GM19455 (cell line): ENCODE measurements at regions not wholly inside any gene's neighbourhood (a gene's known extent, or its start where the extent isn't known, plus 50 kb on each side); places are given as distances from the start of the nearest gene placed in this dataset.
"Not testable (repeated sequence)": the region's sequence is repeated elsewhere in the genome, so short reads cannot be mapped to it uniquely, and the experiment has no call there.

ENCODE experiments used
- ATAC-seq: cut with Tn5 transposase; IDR thresholded peaks from one replicate; pipeline ENCODE4 v1.9.1; 2021; ENCODE audit not compliant: unreplicated experiment

DNA sequence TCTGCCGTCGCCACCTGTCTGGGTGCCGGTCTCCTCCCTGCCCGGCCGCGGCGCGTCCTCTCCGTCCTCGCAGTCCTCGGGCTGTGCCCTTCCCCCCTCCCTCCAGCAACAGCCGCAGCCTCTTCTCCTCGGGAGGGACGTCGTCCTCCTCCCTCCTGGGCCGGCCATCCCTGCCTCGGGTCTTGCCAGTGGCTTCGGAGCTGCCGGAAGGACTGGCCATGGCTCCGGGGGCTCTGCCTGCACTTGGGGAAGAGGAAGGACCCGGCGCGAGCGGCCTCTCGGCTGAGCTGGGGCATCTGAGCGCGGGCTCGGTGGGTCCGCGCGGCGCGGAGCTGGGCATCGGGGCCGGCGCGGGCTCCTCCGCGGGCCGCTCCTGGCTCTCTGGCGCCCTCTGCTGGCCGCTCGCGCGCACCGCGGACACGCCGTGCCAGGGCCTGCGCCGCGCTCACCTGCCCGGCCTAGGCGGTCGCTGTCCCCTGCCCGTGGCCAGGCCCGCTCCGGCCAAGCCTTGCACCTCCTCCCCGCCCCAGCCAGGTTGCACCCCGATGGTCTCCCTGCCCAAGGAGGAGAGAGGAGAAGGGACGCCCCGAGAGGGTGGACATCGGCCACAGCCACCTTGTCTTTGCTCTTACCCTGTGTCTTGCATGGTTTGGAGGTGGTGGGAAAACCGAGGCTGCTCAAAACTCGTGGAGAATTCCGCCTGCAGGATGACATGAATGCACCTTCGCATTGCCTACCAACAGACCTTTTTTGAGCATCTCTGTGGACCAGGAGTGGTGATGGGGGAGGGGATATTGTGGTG lies 83.9 kb upstream of the FRG2C start:
- ATAC-seq, result not testable (repeated sequence)

- ATAC-seq, result not testable (repeated sequence)
Observed at GRCh38 chr3:75582536-75582935, 81.6 kb upstream of the FRG2C start.

DNA sequence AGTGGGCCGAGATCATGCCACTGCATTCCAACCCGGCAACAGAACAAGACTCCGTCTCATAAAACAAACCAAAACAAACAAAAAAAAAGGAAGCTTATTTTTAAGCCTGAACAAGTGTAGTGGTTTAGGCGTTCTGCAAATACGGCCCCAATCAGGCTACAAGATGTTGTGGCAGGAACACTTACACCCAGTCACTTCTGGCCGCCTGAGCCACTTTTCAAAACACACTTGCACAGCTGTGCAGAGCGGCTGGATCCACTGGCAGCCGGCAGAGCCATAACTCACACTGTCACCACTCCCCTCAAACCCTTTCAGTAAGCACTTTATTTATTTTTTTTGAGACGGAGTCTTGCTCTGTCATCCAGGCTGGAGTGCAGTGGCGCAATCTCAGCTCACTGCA lies 81.0 kb upstream of the FRG2C start:
- not testable (repeated sequence) for ATAC-seq

DNA sequence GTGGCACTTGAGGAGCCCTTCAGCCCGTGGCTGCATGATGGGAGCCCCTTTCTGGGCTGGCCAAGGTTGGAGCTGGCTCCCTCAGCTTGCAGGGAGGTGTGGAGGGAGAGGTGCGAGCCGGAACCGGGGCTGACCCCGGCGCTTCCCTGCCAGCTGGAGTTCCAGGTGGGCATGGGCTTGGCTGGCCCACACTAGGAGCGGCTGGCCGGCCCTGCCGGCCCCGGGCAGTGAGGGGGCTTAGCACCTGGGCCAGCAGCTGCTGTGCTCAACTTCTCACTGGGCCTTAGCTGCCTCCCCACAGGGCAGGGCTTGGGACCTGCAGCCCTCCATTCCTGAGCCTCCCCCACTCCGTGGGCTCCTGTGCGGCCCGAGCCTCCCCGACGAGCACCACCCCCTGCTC lies 76.4 kb upstream of the FRG2C start:
- ATAC-seq, result not testable (repeated sequence)

DNA sequence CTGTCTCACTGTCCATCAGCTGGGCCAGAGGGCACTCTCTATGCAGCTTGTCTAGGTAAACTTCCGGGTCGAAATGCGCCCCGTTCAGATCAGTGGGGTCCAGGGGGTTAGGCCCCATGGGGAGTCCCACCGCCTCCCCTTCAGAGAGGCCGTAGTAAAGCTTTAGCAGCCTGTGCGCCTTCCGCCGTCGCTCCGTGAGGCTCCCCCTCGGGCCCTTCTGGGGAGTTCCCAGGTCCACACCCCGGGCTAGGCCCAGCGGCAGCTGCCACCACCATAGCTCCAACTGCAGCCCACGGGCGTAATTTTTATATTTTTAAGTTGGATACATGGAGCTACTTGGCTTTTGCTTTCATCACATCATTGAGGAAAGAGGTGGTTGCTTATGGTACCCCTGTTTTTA lies 73.7 kb upstream of the FRG2C start:
- ATAC-seq, result not testable (repeated sequence)

- ATAC-seq, result not testable (repeated sequence)
Observed at GRCh38 chr3:75604286-75604934, 59.7 kb upstream of the FRG2C start.

- ATAC-seq, result not testable (repeated sequence)
Observed at GRCh38 chr3:75607996-75608395, 56.1 kb upstream of the FRG2C start.

DNA sequence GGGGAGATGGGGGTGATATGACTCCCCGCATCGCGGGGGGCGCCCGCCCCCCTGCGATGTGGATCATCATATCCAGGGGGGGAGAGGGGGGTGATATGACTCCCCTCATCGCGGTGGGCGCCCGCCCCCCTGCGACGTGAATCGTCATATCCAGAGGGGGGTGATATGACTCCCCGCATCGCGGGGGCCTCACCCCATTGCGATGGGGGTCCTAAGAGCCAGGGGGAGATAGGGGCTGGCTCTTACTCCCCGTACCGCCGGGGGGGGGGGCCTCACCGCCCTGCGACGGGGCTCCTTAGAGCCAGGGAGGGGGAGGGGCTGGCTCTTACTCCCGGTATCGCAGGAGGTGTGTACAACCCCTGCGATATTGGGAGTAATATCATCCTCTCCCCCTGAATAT lies 54.5 kb upstream of the FRG2C start:
- ATAC-seq, result not testable (repeated sequence)

DNA sequence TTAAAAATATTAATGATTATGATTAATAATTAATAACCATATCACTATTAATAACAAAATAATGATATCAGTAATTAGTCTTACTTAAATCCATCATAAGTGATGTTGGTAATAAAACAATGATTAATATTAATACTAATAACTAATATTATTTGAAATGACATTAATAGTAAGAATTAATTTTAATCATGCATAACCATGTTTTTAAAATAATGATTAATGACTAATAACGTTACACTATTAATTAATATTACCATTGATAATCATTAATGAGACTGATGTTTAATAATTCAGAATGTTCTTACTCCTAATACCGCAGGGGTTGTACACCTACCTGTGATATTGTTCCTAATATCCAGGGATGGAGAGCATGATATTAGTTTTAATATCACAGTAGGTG lies 53.4 kb upstream of the FRG2C start:
- ATAC-seq, result no peak

GRCh38 chr3:75611724-75612460 lies 52.2 kb upstream of the FRG2C start:
- ATAC-seq, result not testable (repeated sequence)
